Muscle layer of colon (tissue), 2 donors: ENCODE measurements at regions not wholly inside any gene's neighbourhood (a gene's known extent, or its start where the extent isn't known, plus 50 kb on each side); places are given as distances from the start of the nearest gene placed in this dataset.
A peak's percentile ranks its signal among the peaks of the same experiment; 100 is the strongest.

ENCODE experiments used
- H3K27ac ChIP-seq: one replicate; pipeline ENCODE4 v1.7.0; 2013; ENCODE audit warnings: low read depth, mild to moderate bottlenecking, low read length, moderate library complexity
- H3K27me3 ChIP-seq, 2 donors: one replicate each; pipeline ENCODE4 v1.7.0; 2013; ENCODE audit warnings: low read length in 2 of 2, mild to moderate bottlenecking in 2 of 2; ENCODE audit not compliant: insufficient read depth in 2 of 2, control insufficient read depth in 1 of 2
- H3K36me3 ChIP-seq: one replicate; pipeline ENCODE4 v1.7.0; 2013; ENCODE audit warnings: mild to moderate bottlenecking, low read length; ENCODE audit not compliant: insufficient read depth
- H3K4me1 ChIP-seq: one replicate; pipeline ENCODE4 v1.7.0; 2013; ENCODE audit warnings: mild to moderate bottlenecking, low read length; ENCODE audit not compliant: insufficient read depth
- H3K4me3 ChIP-seq, 2 donors: one replicate each; pipeline ENCODE4 v1.7.0; 2013; ENCODE audit warnings: low read length in 2 of 2, low read depth in 1 of 2, mild to moderate bottlenecking in 1 of 2, moderate library complexity in 1 of 2
- H3K9ac ChIP-seq: one replicate; pipeline ENCODE4 v1.7.0; 2013; ENCODE audit warnings: low read length
- H3K9me3 ChIP-seq: one replicate; pipeline ENCODE4 v1.7.0; 2013; ENCODE audit warnings: mild to moderate bottlenecking, low read length
- donor health status: abdominal sarcoma.
- donor health status: Adenocarcinoma of cecum.

GRCh38 chr6:22019857-22020256 is 277.0 kb downstream of the PRL start:
- no peak overlapping the region for H3K9ac ChIP-seq
- H3K36me3 ChIP-seq, result no peaks in the 10 kb centered on the region
- H3K9me3 ChIP-seq, result no peaks in the 10 kb centered on the region
- no peak overlapping the region for H3K27ac ChIP-seq
- H3K4me1 ChIP-seq, result peaks cover 14% of the 10 kb centered on the region
- H3K4me3 ChIP-seq, result no peak overlapping the region
- H3K27me3 ChIP-seq, result no peaks in the 10 kb centered on the region

GRCh38 chr6:22020299-22021003 is 276.4 kb downstream of the PRL start:
- Histone ChIP-seq H3K27me3 (no peaks in the 10 kb centered on the region), H3K36me3 (no peaks in the 10 kb centered on the region), H3K4me1 (peaks cover 15% of the 10 kb centered on the region), H3K27ac (no peak overlapping the region), H3K9me3 (no peaks in the 10 kb centered on the region), H3K4me3 (no peak overlapping the region), H3K9ac (no peak overlapping the region)

GRCh38 chr6:22021966-22022365 is 274.9 kb downstream of the PRL start:
- Histone ChIP-seq H3K9ac (no peak overlapping the region), H3K4me3 (no peak overlapping the region), H3K27ac (no peak overlapping the region), H3K36me3 (no peaks in the 10 kb centered on the region), H3K4me1 (peaks cover 26% of the 10 kb centered on the region), H3K9me3 (no peaks in the 10 kb centered on the region), H3K27me3 (no peaks in the 10 kb centered on the region)

- no peaks in the 10 kb centered on the region for H3K36me3 ChIP-seq
- no peaks in the 10 kb centered on the region for H3K27me3 ChIP-seq
- no peak overlapping the region for H3K27ac ChIP-seq
- no peak overlapping the region for H3K9ac ChIP-seq
- H3K4me3 ChIP-seq, result no peak overlapping the region
- H3K4me1 ChIP-seq, result peaks cover 27% of the 10 kb centered on the region
- no peaks in the 10 kb centered on the region for H3K9me3 ChIP-seq
These were observed 272.9 kb downstream of the PRL start for GRCh38 chr6:22023937-22024336.

- no peak overlapping the region for H3K4me3 ChIP-seq
- H3K27ac ChIP-seq, result peak overlapping the region; percentile 12
These were observed 271.8 kb downstream of the PRL start for GRCh38 chr6:22024973-22025467.

GRCh38 chr6:22025468-22026163 is 271.2 kb downstream of the PRL start:
- no peak overlapping the region for H3K4me3 ChIP-seq
- H3K9ac ChIP-seq, result no peak overlapping the region
- H3K27ac ChIP-seq, result peak overlapping the region; percentile 12

More at GRCh38 chr6:22024973-22025467, 271.8 kb downstream of the PRL start:
- H3K9me3 ChIP-seq, result no peaks in the 10 kb centered on the region
- H3K9ac ChIP-seq, result no peak overlapping the region
- H3K4me1 ChIP-seq, result peaks cover 36% of the 10 kb centered on the region
- H3K27me3 ChIP-seq, result no peaks in the 10 kb centered on the region
- no peaks in the 10 kb centered on the region for H3K36me3 ChIP-seq

GRCh38 chr6:22026164-22026678 is 270.6 kb downstream of the PRL start:
- Histone ChIP-seq H3K4me3 (no peak overlapping the region), H3K27me3 (no peaks in the 10 kb centered on the region), H3K4me1 (peaks cover 36% of the 10 kb centered on the region), H3K9ac (no peak overlapping the region), H3K9me3 (no peaks in the 10 kb centered on the region), H3K27ac (no peak overlapping the region), H3K36me3 (no peaks in the 10 kb centered on the region)

More at GRCh38 chr6:22025468-22026163, 271.2 kb downstream of the PRL start:
- no peaks in the 10 kb centered on the region for H3K27me3 ChIP-seq
- peaks cover 36% of the 10 kb centered on the region for H3K4me1 ChIP-seq
- H3K9me3 ChIP-seq, result no peaks in the 10 kb centered on the region
- no peaks in the 10 kb centered on the region for H3K36me3 ChIP-seq

- H3K9me3 ChIP-seq, result no peaks in the 10 kb centered on the region
- no peak overlapping the region for H3K4me3 ChIP-seq
- H3K27me3 ChIP-seq, result no peaks in the 10 kb centered on the region
- no peak overlapping the region for H3K27ac ChIP-seq
- no peak overlapping the region for H3K9ac ChIP-seq
- H3K36me3 ChIP-seq, result no peaks in the 10 kb centered on the region
- H3K4me1 ChIP-seq, result peaks cover 36% of the 10 kb centered on the region
These were observed 269.7 kb downstream of the PRL start for GRCh38 chr6:22027040-22027725.

- no peak overlapping the region for H3K4me3 ChIP-seq
- H3K9ac ChIP-seq, result no peak overlapping the region
- no peaks in the 10 kb centered on the region for H3K9me3 ChIP-seq
- H3K36me3 ChIP-seq, result no peaks in the 10 kb centered on the region
- peaks cover 36% of the 10 kb centered on the region for H3K4me1 ChIP-seq
- no peak overlapping the region for H3K27ac ChIP-seq
- no peaks in the 10 kb centered on the region for H3K27me3 ChIP-seq
These were observed 268.3 kb downstream of the PRL start for GRCh38 chr6:22028403-22029090.

- no peak overlapping the region for H3K9ac ChIP-seq
- no peaks in the 10 kb centered on the region for H3K27me3 ChIP-seq
- H3K4me3 ChIP-seq, result no peak overlapping the region
- H3K9me3 ChIP-seq, result no peaks in the 10 kb centered on the region
- no peaks in the 10 kb centered on the region for H3K36me3 ChIP-seq
- H3K4me1 ChIP-seq, result peaks cover 36% of the 10 kb centered on the region
- peak overlapping the region; percentile 62 for H3K27ac ChIP-seq
These were observed 267.7 kb downstream of the PRL start for GRCh38 chr6:22029171-22029570.
